HCT116 (cell line): ENCODE measurements at regions not wholly inside any gene's neighbourhood (a gene's known extent, or its start where the extent isn't known, plus 50 kb on each side); places are given as distances from the start of the nearest gene placed in this dataset.
"Not testable (repeated sequence)": the region's sequence is repeated elsewhere in the genome, so short reads cannot be mapped to it uniquely, and the experiment has no call there.

Source experiments
- ATF3 ChIP-seq: IDR thresholded peaks from 2 replicates; pipeline ENCODE4 v1.6.1; 2012
- CEBPB ChIP-seq: IDR thresholded peaks from 2 replicates; pipeline ENCODE4 v1.6.1; 2012; ENCODE audit warnings: low read depth
- CTCF ChIP-seq, 3 experiments: fragments of 200-600 bp in 1 of 3; sonication (generic) in 1 of 3; IDR thresholded peaks in 2 of 3; conservative IDR thresholded peaks in 1 of 3; 2 replicates each; pipeline ENCODE4 v1.5.1; 2012 to 2017; ENCODE audit warnings: low read depth in 2 of 3, low read length in 2 of 3, antibody characterized with exemption in 1 of 3, borderline replicate concordance in 1 of 3, control low read depth in 1 of 3, mild to moderate bottlenecking in 1 of 3, mixed read lengths in 1 of 3, mixed run types in 1 of 3, moderate library complexity in 1 of 3; ENCODE audit not compliant: insufficient read depth in 1 of 3
- EZH2 ChIP-seq: fragments of 200-600 bp; sonication (generic); IDR thresholded peaks from 2 replicates; pipeline ENCODE4 v1.6.1; 2017; ENCODE audit warnings: antibody characterized with exemption, mixed run types
- FOSL1 ChIP-seq: IDR thresholded peaks from 2 replicates; pipeline ENCODE4 v1.6.1; 2012; ENCODE audit warnings: low read depth
- JUND ChIP-seq: IDR thresholded peaks from 2 replicates; pipeline ENCODE4 v1.6.1; 2012
- MAX ChIP-seq: IDR thresholded peaks from 2 replicates; pipeline ENCODE4 v1.6.1; 2012
- POLR2A ChIP-seq: IDR thresholded peaks from 2 replicates; pipeline ENCODE4 v1.7.0; 2011; ENCODE audit warnings: borderline replicate concordance; ENCODE audit not compliant: insufficient read depth, insufficient read length; ENCODE audit errors: extremely low read depth
- POLR2AphosphoS5 ChIP-seq: IDR thresholded peaks from 2 replicates; pipeline ENCODE4 v1.6.1; 2011; ENCODE audit warnings: mild to moderate bottlenecking, low read depth, low read length, moderate library complexity
- RAD21 ChIP-seq: IDR thresholded peaks from 2 replicates; pipeline ENCODE4 v1.6.1; 2012; ENCODE audit warnings: low read depth, mild to moderate bottlenecking
- REST ChIP-seq: IDR thresholded peaks from 2 replicates; pipeline ENCODE4 v1.6.1; 2012; ENCODE audit warnings: low read depth
- SIN3A ChIP-seq: IDR thresholded peaks from 2 replicates; pipeline ENCODE4 v1.6.1; 2012; ENCODE audit warnings: low read depth
- SP1 ChIP-seq: IDR thresholded peaks from 2 replicates; pipeline ENCODE4 v1.6.1; 2012; ENCODE audit warnings: low read depth
- ZBTB33 ChIP-seq: IDR thresholded peaks from 2 replicates; pipeline ENCODE4 v1.6.1; 2011; ENCODE audit warnings: mild to moderate bottlenecking, low read length, moderate library complexity; ENCODE audit not compliant: insufficient replicate concordance; ENCODE audit errors: extremely low read depth

GRCh38 chr16:29600111-29601000 lies 62.7 kb upstream of the SPN start:
- not testable (repeated sequence) for TF ChIP-seq ZBTB33; CTCF (IDR thresholded peaks at IDR 0.05 in 2 of 3, conservative IDR thresholded peaks at IDR 0.05 in 1 of 3; ENCODE audit: borderline replicate concordance in 1 of 3, insufficient read depth in 1 of 3, low read depth in 2 of 3, low read length in 2 of 3); EZH2; POLR2AphosphoS5; POLR2A; SP1; MAX; SIN3A; CEBPB; RAD21; ATF3; REST; JUND; FOSL1
